ENCODE measurements at regions not wholly inside any gene's neighbourhood (a gene's known extent, or its start where the extent isn't known, plus 50 kb on each side); places are given as distances from the start of the nearest gene placed in this dataset.
"Not testable (repeated sequence)": the region's sequence is repeated elsewhere in the genome, so short reads cannot be mapped to it uniquely, and the experiment has no call there.

- DNase-seq: no peak
These were observed 301.9 kb upstream of the DSEL start for GRCh38 chr18:67818432-67818831.

- DNase-seq: no peak
These were observed 298.8 kb upstream of the DSEL start for GRCh38 chr18:67815280-67815679.

DNA sequence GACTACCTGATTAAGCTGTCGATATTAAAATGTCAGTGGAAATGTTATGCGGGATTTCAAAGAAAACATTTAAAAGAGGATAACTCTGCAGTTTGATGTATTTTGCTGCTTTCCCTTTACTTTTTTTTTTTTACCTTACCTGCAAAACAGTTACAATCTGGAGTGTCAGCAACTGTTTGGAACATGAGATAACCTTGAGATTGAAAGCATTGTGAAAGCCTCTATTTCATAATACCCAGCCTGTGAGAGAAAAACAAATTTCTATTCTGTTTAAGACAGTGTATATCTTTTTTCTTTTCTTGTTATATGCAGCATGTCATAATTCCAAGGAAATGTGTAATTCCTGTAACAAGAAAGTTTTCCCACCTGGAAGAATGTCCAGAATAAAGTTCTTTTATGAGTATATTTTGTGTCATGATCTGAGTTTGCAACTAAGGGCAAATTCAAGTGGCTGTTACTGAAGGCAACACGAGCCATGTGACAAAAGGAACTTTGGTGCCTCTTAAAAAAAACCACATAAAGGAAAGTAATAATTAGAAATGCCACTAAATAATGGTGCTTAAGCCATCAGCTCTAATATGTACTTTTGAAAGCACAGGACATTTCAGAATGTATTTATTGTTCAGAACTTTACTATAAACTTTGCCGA lies 297.0 kb upstream of the DSEL start:
- DNase-seq: no peak

DNA sequence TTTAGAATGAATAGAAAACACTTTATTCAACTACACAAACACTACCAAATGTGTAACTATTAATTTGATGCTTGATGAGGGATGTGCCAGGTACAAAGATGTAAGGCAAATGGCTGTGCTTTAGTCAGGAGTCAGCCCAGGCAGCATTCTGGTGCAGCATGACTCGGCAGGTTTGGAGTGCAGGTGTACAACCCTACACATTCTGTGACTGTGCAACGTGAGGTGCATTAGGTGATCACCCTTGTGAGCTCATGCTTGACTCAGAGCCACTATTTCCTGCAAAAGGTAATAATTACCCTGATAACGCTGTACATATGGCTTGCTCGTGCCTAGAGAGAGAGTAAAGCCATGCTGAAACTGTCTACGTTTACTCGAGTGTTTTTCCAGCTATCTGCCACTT lies 288.7 kb upstream of the DSEL start:
- DNase-seq: no peak

DNA sequence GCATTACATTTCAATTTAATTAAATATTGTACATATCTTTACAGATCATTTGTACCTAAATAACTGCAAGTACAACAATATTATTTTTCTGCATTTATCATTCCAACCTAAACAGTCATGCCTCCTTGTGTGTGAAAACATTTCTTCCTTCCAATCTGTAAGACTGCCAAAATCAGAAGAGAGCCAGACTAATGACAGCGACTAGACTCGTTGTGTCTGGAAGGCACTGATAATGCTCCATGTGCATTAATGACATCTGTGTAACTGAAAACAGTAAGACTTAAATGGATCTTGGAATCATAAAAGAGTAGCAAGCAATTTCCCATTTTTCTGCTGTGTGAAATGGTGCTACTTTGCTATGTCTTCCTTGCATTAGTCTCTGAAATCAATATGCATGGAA lies 278.0 kb upstream of the DSEL start:
- DNase-seq: no peak

GRCh38 chr18:67790527-67790926 lies 274.0 kb upstream of the DSEL start:
- DNase-seq: no peak

- no peak for DNase-seq
These were observed 272.6 kb upstream of the DSEL start for GRCh38 chr18:67789165-67789545.

DNA sequence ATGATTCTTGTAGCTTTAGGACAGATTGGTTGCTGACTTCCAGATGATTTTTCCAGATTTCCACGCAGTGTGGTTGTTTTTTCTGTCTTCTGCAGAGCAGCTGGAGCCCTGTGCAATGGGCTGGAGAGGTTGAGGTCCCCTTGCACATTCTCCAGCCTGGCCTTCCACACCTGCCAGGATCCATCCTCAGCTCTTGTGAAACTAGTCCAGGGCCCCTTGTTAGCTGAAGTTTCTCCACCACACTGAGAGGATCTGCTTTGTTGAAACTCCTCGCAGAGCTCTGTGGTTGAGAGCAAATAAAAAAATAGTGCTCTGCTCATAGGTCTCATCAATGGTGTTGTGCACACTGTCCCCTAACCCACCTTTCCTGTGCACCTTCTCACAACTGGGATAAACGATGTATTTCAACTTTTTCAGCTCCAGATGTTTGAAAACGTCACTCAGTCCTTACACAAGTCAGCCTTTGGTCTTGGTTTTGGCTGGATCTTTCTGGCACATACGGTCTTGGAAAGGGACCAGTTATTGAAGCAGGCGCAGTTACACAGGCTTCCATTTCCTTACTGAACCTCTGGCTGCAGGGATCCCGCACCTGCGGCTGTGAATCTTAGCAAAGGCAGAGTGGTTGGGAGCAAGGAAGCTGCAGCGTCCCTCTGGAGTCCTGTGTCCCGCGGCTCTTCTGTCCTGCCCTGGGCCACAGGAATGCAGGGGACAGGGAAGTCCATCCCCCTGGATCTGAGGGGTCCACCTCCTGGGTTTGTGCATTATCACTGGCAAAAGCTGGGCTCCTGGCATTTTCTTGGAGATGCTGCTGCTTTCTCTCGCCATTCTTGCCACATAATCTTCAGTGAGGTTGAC lies 272.0 kb upstream of the DSEL start:
- DNase-seq: no peak

DNA sequence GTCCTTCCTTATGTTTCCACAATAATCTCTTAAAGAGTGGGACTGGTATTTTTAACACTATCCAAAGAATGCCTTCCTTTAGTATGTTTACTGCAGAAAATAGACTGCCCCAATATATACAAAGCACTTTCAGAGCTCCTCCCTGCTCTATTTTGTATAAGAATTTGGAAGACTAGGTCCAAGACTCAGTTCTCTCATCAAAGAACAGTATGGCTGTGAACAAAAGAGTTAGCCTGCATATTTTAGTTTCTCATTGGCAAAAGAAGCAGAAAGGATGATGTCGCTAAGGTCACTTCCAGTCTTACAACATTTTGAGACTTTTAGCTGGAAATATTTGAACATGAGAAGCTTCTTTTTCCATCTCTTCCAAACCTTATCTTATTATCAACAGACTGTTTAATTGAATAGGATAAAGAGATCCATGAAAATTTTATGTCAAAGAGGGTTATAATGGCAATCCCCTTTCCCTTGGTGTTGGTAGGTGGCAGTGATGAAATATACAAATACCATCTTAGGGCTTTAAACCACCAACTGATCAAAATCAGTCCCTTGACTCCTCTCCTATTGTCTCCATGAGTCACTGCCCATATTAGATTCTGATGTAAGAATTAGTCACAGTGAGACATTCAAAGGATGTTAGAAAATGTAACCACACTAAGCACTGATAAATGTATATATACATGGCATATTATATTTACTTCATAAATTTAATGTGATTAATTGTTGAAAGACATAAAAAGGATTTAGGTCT lies 266.9 kb upstream of the DSEL start:
- peak; percentile 95 for DNase-seq

- no peak for DNase-seq
These were observed 261.5 kb upstream of the DSEL start for GRCh38 chr18:67778016-67778415.

DNA sequence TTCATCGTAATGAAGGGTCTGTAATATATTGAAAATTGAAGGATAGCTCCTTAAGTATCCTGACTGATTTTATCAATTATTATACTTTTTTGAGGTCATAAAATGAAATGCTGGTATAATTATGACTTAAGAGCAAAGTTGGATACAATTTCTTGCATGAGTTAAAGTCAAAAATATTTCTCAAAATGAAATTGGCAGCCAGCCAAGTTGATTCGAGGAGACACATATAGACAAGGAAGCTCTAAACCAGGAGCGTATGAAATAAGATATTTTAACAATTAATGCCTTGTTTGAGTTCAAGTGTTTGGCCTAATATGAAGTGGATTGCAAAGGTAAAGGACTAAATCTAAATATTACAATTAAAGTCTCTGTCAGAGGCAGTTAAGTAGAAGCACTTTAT lies 260.4 kb upstream of the DSEL start:
- DNase-seq: no peak

DNA sequence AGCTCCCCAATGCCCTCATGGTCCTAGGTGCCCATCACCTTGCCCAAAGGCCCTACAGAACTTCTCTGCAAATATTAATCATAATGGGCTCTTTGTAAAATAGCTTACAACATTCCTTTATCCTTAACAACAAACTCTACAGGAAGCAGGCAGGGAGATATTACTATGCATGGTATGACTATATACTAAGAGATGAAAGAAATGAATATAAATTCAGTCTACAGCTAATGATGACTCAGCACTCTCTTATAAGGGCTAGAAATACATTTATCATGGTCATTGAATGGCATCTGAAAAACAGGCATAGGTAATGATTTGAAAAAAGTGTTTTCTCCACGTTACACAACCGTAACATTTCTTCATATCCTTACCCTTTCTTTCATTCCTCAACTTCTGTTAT lies 254.8 kb upstream of the DSEL start:
- peak; percentile 91 for DNase-seq

DNA sequence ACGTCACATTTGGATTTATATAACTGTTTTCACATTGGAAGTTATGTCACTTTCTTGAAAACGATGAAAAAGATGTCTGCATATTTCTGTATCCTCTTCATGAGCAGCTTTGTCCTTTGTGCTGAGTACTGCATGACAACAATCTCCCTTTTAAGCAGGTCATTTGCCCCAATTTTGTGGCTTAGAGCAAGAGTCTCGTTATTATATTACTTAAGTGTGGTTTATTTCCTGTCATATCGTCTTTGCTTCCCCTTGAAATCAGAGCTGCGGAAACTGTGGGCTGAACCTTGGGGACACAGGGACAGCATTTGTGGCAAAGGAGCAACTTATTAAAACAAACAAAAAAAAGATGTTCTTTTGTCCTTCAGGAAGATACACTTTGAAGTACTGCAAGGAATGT lies 254.0 kb upstream of the DSEL start:
- DNase-seq: no peak

- DNase-seq: peak; percentile 90
These were observed 250.4 kb upstream of the DSEL start for GRCh38 chr18:67766930-67767329.

DNA sequence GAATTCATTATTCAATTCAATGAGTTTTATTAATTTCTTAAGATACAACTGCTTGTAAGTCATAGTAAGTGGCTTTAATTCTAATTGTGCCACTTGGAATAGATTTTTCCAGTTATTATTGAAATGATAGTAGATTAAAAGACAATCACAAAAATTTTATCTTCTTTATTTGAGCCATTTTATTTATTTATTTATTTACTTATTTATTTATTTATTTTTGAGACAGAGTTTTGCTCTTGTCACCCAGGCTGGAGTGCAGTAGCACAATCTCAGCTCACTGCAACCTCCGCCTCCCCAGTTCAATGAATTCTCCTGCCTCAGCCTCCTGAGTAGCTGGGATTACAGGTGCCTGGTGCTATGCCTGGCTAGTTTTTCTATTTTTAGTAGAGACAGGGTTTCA lies 235.7 kb upstream of the DSEL start:
- DNase-seq: not testable (repeated sequence)

DNA sequence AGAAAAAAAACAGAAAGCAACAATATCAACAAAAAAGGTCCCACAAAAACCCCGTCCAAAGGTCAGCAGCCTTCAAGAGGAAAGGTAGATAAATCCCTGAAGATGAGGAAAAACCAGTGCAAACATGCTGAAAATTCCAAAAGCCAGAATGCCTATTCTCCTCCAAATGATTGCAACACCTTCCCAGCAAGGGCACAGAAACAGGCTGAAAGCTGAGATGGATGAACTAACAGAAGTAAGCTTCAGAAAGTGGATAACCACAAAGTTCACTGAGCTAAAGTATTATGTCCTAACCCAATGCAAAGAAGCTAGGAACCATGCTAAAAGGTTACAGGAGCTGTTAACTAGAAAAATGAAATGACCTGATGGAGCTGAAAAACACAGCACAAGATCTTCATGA lies 226.4 kb upstream of the DSEL start:
- DNase-seq: no peak

- DNase-seq: no peak
These were observed 226.0 kb upstream of the DSEL start for GRCh38 chr18:67742525-67742924.

- no peak for DNase-seq
These were observed 219.0 kb upstream of the DSEL start for GRCh38 chr18:67735506-67735905.

DNA sequence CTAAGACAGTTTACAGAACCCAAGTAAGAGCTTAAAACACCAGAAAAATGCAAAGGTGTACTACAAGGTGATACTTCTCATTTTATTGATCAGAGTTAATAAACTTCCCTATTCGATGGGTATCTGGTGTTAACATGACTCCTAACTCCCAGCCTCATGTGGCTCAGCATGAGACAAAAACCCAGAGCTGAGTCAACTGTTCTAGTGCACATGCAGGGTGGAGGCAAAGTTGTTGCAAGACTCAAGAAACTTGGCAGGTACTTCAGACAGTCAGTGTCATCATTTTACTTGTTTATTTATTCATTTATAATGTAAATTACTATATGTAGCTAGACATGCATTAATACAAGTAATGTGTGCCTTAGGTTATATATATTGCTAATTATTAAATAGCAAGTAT lies 216.6 kb upstream of the DSEL start:
- peak; percentile 83 for DNase-seq

DNA sequence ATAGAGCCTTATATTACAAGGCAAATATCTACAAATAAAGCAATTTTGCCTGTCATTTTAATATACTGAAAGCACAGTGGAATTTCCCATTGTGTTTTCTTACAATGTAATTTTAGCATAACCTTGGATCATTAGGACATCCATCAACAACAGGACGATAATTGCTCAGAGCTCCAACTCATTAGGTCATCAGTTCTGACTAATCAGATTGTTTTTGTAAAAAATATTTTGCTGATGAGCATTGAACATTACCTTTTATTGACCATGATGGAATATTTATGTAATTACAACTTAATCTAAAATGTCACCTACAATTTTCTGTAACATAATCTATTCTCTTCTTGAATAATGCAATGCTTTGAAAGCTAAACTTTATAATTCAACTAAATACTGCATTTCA lies 215.3 kb upstream of the DSEL start:
- DNase-seq: peak; percentile 80

GRCh38 chr18:67730886-67731285 lies 214.4 kb upstream of the DSEL start:
- peak; percentile 88 for DNase-seq

GRCh38 chr18:67728364-67728763 lies 211.8 kb upstream of the DSEL start:
- no peak for DNase-seq

GRCh38 chr18:67726882-67727281 lies 210.4 kb upstream of the DSEL start:
- no peak for DNase-seq

GRCh38 chr18:67717800-67718199 lies 201.3 kb upstream of the DSEL start:
- no peak for DNase-seq

Measured in HCEC 1CT (cell line).